Endothelial cell of umbilical vein (primary cell): ENCODE measurements at regions not wholly inside any gene's neighbourhood (a gene's known extent, or its start where the extent isn't known, plus 50 kb on each side); places are given as distances from the start of the nearest gene placed in this dataset.

ENCODE experiments used
- EZH2 ChIP-seq: IDR thresholded peaks from 2 replicates; pipeline ENCODE4 v1.6.1; 2012; ENCODE audit warnings: borderline replicate concordance, low read depth, mild to moderate bottlenecking, moderate library complexity, low read length, inconsistent platforms; ENCODE audit not compliant: severe bottlenecking
- JUN ChIP-seq: IDR thresholded peaks from 2 replicates; pipeline ENCODE4 v1.6.1; 2011; ENCODE audit warnings: borderline replicate concordance, low read depth; ENCODE audit not compliant: insufficient read length, insufficient read depth
- POLR2A ChIP-seq: IDR thresholded peaks from 2 replicates; pipeline ENCODE4 v1.6.1; 2012; ENCODE audit warnings: low read depth, mild to moderate bottlenecking, control low read depth, low read length
- POLR2AphosphoS5 ChIP-seq: IDR thresholded peaks from 2 replicates; pipeline ENCODE4 v1.6.1; 2012; ENCODE audit warnings: low read depth, mild to moderate bottlenecking, control low read depth, low read length, moderate library complexity; ENCODE audit not compliant: insufficient read depth
- TF ChIP-seq, protein P1 (sequence below): IDR thresholded peaks from 2 replicates; pipeline ENCODE4 v1.6.1; 2011; ENCODE audit not compliant: insufficient read depth, insufficient read length
- TF ChIP-seq, protein P2 (sequence below), 2 donors: IDR thresholded peaks; 1 replicate in 1 of 2; 2 replicates in 1 of 2; pipeline ENCODE4 v1.5.1; 2011; ENCODE audit warnings: low read length in 2 of 2, mild to moderate bottlenecking in 2 of 2, moderate library complexity in 2 of 2, control low read depth in 1 of 2, inconsistent platforms in 1 of 2, low read depth in 1 of 2; ENCODE audit not compliant: insufficient read depth in 1 of 2; ENCODE audit errors: extremely low read depth in 1 of 2

DNA sequence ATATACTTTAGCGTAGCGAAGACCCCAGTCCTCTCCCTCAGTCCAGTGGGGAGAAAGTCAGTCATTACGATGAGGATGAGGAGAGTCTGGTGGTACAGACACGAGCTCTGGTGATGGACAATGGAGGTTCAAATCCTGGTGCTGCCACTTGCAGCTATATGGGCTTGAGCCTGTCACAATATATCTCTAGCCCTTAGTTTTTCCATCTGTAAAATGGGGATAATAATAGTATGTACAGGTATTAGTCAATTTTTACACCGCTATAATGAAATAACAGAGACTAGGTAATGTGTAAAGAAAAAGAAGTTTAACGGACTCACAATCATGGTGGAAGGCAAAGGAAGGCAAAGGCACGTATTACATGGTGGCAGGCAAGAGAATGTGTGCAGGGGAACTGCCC is 237.9 kb downstream of the BCAS1 start:
- TF ChIP-seq, protein P1, sequence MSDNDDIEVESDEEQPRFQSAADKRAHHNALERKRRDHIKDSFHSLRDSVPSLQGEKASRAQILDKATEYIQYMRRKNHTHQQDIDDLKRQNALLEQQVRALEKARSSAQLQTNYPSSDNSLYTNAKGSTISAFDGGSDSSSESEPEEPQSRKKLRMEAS: no peak
- TF ChIP-seq, protein P2, sequence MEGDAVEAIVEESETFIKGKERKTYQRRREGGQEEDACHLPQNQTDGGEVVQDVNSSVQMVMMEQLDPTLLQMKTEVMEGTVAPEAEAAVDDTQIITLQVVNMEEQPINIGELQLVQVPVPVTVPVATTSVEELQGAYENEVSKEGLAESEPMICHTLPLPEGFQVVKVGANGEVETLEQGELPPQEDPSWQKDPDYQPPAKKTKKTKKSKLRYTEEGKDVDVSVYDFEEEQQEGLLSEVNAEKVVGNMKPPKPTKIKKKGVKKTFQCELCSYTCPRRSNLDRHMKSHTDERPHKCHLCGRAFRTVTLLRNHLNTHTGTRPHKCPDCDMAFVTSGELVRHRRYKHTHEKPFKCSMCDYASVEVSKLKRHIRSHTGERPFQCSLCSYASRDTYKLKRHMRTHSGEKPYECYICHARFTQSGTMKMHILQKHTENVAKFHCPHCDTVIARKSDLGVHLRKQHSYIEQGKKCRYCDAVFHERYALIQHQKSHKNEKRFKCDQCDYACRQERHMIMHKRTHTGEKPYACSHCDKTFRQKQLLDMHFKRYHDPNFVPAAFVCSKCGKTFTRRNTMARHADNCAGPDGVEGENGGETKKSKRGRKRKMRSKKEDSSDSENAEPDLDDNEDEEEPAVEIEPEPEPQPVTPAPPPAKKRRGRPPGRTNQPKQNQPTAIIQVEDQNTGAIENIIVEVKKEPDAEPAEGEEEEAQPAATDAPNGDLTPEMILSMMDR (IDR thresholded peaks at IDR 0.05; ENCODE audit: extremely low read depth in 1 of 2, insufficient read depth in 1 of 2, low read depth in 1 of 2, low read length in 2 of 2): no peak
- no peak for TF ChIP-seq EZH2
- TF ChIP-seq POLR2AphosphoS5: no peak
- no peak for TF ChIP-seq POLR2A
- TF ChIP-seq JUN: no peak
